ENCODE measurements at regions not wholly inside any gene's neighbourhood (a gene's known extent, or its start where the extent isn't known, plus 50 kb on each side); places are given as distances from the start of the nearest gene placed in this dataset.

- no peaks in the 10 kb centered on the region for H3K36me3 ChIP-seq (ENCODE audit: insufficient read depth, low read length)
- H3K27me3 ChIP-seq (ENCODE audit: insufficient read depth, low read length) = peaks cover 11% of the 10 kb centered on the region
- H3K27ac ChIP-seq (ENCODE audit: low read depth, low read length) = no peak overlapping the region
- no peak for TF ChIP-seq CTCF (IDR thresholded peaks at IDR 0.05; ENCODE audit: extremely low read depth, low read depth, low read length)
- H3K4me2 ChIP-seq (ENCODE audit: insufficient read depth, low read length) = no peak overlapping the region
- H3K9me3 ChIP-seq (ENCODE audit: low read depth, low read length) = no peaks in the 10 kb centered on the region
- H3K79me2 ChIP-seq (ENCODE audit: insufficient read depth, low read length) = no peaks in the 10 kb centered on the region
- no peak for DNase-seq (ENCODE audit: insufficient read length, low spot score, missing footprints)
- no peak overlapping the region for H3K4me3 ChIP-seq (ENCODE audit: insufficient read depth, low read length)
- no peaks in the 10 kb centered on the region for H3K4me1 ChIP-seq (ENCODE audit: insufficient read depth, low read length)
- no peaks in the 10 kb centered on the region for H4K20me1 ChIP-seq (ENCODE audit: insufficient read depth, low read length)
- H2AFZ ChIP-seq (ENCODE audit: low read length) = no peak overlapping the region
Observed at GRCh38 chr4:14906805-14907204, 95.5 kb upstream of the CPEB2 start.

GRCh38 chr4:14908635-14909034, 93.6 kb upstream of the CPEB2 start:
- no peak overlapping the region for H3K27ac ChIP-seq (ENCODE audit: low read depth, low read length)
- no peak for DNase-seq (ENCODE audit: insufficient read length, low spot score, missing footprints)
- no peaks in the 10 kb centered on the region for H3K9me3 ChIP-seq (ENCODE audit: low read depth, low read length)

GRCh38 chr4:14910411-14910810, 91.9 kb upstream of the CPEB2 start:
- Histone ChIP-seq H3K27ac (ENCODE audit: low read depth, low read length) (no peak overlapping the region), H3K4me3 (ENCODE audit: insufficient read depth, low read length) (no peak overlapping the region), H2AFZ (ENCODE audit: low read length) (no peak overlapping the region), H3K36me3 (ENCODE audit: insufficient read depth, low read length) (no peaks in the 10 kb centered on the region), H4K20me1 (ENCODE audit: insufficient read depth, low read length) (no peaks in the 10 kb centered on the region), H3K79me2 (ENCODE audit: insufficient read depth, low read length) (no peaks in the 10 kb centered on the region), H3K27me3 (ENCODE audit: insufficient read depth, low read length) (peaks cover 8% of the 10 kb centered on the region), H3K4me1 (ENCODE audit: insufficient read depth, low read length) (no peaks in the 10 kb centered on the region), H3K4me2 (ENCODE audit: insufficient read depth, low read length) (no peak overlapping the region), H3K9me3 (ENCODE audit: low read depth, low read length) (no peaks in the 10 kb centered on the region)
- no peak for DNase-seq (ENCODE audit: insufficient read length, low spot score, missing footprints)
- TF ChIP-seq CTCF (IDR thresholded peaks at IDR 0.05; ENCODE audit: extremely low read depth, low read depth, low read length) = no peak

More at GRCh38 chr4:14908635-14909034, 93.6 kb upstream of the CPEB2 start:
- Histone ChIP-seq H3K27me3 (ENCODE audit: insufficient read depth, low read length) (peaks cover 11% of the 10 kb centered on the region), H3K4me3 (ENCODE audit: insufficient read depth, low read length) (no peak overlapping the region), H3K4me2 (ENCODE audit: insufficient read depth, low read length) (no peak overlapping the region), H2AFZ (ENCODE audit: low read length) (no peak overlapping the region), H3K36me3 (ENCODE audit: insufficient read depth, low read length) (no peaks in the 10 kb centered on the region), H3K4me1 (ENCODE audit: insufficient read depth, low read length) (no peaks in the 10 kb centered on the region), H4K20me1 (ENCODE audit: insufficient read depth, low read length) (no peaks in the 10 kb centered on the region), H3K79me2 (ENCODE audit: insufficient read depth, low read length) (no peaks in the 10 kb centered on the region)
- no peak for TF ChIP-seq CTCF (IDR thresholded peaks at IDR 0.05; ENCODE audit: extremely low read depth, low read depth, low read length)

- H3K79me2 ChIP-seq (ENCODE audit: insufficient read depth, low read length) = no peaks in the 10 kb centered on the region
- peaks cover 8% of the 10 kb centered on the region for H3K27me3 ChIP-seq (ENCODE audit: insufficient read depth, low read length)
- H3K27ac ChIP-seq (ENCODE audit: low read depth, low read length) = no peak overlapping the region
- H3K4me3 ChIP-seq (ENCODE audit: insufficient read depth, low read length) = no peak overlapping the region
- H3K9me3 ChIP-seq (ENCODE audit: low read depth, low read length) = no peaks in the 10 kb centered on the region
- H3K4me1 ChIP-seq (ENCODE audit: insufficient read depth, low read length) = peaks cover 9% of the 10 kb centered on the region
- H3K36me3 ChIP-seq (ENCODE audit: insufficient read depth, low read length) = no peaks in the 10 kb centered on the region
- TF ChIP-seq CTCF (IDR thresholded peaks at IDR 0.05; ENCODE audit: extremely low read depth, low read depth, low read length) = no peak
- H4K20me1 ChIP-seq (ENCODE audit: insufficient read depth, low read length) = no peaks in the 10 kb centered on the region
- no peak for DNase-seq (ENCODE audit: insufficient read length, low spot score, missing footprints)
- H3K4me2 ChIP-seq (ENCODE audit: insufficient read depth, low read length) = no peak overlapping the region
- H2AFZ ChIP-seq (ENCODE audit: low read length) = no peak overlapping the region
Observed at GRCh38 chr4:14912426-14912825, 89.9 kb upstream of the CPEB2 start.
